ENCODE measurements at regions not wholly inside any gene's neighbourhood (a gene's known extent, or its start where the extent isn't known, plus 50 kb on each side); places are given as distances from the start of the nearest gene placed in this dataset.

DNA sequence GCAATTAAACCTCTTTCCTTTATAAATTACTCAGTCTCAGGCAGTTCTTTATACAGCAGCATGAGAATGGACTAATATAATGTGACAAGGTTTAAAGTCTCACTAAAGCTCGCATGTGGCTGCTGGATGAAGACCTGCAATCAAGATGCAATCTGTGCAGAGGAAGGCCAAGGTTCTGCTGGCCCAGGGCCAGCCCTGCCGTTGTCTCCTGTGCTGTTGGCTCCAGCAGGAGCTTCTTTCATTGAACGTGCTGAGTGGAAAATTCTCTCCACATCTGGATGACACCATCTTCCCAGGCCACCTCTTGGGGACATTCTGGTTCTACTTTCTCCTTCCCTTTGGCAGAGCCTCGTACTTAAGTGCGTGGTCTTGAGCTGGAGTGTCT is 742.2 kb downstream of the VRK1 start:
- no peak overlapping the region for H3K27ac ChIP-seq
- TF ChIP-seq, protein P1, sequence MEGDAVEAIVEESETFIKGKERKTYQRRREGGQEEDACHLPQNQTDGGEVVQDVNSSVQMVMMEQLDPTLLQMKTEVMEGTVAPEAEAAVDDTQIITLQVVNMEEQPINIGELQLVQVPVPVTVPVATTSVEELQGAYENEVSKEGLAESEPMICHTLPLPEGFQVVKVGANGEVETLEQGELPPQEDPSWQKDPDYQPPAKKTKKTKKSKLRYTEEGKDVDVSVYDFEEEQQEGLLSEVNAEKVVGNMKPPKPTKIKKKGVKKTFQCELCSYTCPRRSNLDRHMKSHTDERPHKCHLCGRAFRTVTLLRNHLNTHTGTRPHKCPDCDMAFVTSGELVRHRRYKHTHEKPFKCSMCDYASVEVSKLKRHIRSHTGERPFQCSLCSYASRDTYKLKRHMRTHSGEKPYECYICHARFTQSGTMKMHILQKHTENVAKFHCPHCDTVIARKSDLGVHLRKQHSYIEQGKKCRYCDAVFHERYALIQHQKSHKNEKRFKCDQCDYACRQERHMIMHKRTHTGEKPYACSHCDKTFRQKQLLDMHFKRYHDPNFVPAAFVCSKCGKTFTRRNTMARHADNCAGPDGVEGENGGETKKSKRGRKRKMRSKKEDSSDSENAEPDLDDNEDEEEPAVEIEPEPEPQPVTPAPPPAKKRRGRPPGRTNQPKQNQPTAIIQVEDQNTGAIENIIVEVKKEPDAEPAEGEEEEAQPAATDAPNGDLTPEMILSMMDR (conservative IDR thresholded peaks at IDR 0.05) = no peak

DNA sequence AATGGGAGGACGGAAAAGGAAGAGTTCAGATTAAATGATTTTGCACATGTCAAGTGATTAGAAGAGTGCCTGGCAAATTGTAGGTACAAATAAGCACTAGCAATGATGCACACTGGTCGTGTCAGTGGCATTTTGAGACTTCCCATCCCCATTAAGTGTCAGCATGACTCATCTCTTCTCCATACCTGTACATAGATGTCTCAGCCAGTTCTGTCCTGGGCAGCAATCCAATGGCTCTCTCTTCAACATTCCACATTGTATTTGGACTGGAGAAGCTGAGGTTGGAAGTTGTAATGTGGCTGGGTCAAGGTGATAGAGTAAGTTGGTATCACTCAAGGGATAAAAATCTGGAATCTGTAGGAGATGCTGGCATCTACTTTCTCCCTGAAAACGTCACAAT is 742.7 kb downstream of the VRK1 start:
- TF ChIP-seq, protein P1 (conservative IDR thresholded peaks at IDR 0.05) = no peak
- no peak overlapping the region for H3K27ac ChIP-seq

DNA sequence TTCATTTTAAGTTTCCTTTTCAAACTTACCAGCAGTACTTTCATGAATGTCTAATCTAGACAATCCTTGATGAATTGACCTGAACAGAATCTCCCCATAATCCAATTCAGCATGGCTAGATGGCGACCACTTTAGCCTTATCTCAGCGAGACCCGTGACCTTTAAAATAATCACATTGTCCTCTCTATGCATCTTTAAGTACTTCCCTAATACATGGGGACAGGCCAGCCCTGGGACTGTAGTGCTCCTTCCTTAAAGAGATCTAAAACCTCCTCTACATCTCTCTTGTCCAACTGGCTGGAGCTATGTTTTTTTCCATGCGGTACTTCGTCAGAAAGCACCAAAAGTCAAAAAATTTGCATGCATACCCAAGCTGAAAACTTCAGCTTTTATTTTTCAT is 746.0 kb downstream of the VRK1 start:
- H3K27ac ChIP-seq = no peak overlapping the region
- TF ChIP-seq, protein P1 (conservative IDR thresholded peaks at IDR 0.05) = no peak

DNA sequence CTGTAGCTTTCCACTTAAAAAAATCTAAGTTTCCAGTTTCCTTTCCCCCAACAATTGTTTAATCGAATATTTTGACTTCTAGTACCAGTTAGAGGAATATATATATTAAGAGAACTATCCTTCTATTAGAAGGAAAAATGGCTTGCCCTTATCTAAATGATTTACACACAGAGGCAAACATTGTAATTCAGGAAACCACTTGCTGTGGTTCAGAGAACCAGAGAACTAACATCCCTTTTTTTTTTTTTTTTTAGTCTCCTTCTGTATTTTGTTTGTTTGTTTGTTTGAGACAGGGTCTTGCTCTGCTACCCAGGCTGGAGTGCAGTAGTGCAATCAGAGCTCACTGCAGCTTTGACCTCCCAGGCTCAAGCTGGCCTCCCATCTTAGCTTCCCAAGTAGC is 746.6 kb downstream of the VRK1 start:
- TF ChIP-seq, protein P1 (conservative IDR thresholded peaks at IDR 0.05) = no peak

DNA sequence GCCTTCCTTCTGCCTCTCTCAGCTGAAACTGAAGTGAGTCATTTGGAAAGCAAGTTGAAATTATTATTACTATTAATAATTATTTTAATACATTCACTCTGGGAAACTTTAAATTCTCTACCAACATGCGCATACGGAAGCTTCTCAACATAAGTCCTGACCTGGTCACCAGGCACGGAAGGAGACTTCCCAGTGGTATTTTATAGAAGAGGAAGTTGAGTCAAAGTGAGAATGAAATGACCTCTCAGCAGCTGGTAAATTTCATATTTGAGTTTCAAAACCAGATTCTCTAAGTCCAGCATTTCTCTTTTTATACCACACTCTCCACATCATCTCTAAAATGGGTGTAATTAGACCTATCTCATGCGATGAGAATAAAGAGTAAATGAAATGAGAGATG is 747.4 kb downstream of the VRK1 start:
- no peak overlapping the region for H3K27ac ChIP-seq
- TF ChIP-seq, protein P1 (conservative IDR thresholded peaks at IDR 0.05) = no peak

More for the DNA sequence above, 746.6 kb downstream of the VRK1 start:
- H3K27ac ChIP-seq = no peak overlapping the region

DNA sequence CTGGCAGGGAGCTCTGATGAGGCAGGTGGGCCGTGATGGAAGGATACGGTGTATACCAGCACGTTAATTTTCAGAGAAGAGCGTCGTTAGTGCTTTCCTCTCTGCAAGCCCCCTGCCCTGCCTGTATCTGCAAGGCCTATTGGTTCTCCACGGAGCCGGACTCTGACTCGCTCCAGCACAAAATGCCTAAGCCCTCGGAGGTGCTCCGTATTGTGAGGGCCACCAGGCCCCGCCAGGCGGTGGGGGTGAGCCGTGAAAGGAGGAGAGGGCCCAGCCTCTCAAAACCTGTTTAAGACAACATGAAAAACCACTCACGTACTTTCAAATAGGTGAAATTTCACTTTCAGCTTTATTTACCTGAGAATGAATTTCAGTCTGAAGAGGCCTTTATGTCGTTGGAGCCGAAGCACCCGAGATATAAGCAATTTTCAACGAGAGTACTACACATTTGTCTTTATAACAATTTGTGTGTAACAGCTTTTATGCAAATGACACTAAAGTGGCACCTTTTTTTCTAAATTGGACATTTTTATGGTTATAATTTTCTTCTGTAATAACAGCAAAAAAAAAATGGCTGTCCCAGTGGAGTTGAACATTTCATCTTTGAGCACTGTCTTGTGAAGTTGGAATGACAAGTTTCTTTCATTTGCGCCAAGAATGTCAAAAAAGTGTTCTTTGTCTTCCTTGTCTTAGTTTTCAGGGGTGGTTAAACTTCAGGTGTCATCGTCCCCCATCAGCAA is 749.5 kb downstream of the VRK1 start:
- TF ChIP-seq, protein P1 (conservative IDR thresholded peaks at IDR 0.05) = no peak
- no peak overlapping the region for H3K27ac ChIP-seq

DNA sequence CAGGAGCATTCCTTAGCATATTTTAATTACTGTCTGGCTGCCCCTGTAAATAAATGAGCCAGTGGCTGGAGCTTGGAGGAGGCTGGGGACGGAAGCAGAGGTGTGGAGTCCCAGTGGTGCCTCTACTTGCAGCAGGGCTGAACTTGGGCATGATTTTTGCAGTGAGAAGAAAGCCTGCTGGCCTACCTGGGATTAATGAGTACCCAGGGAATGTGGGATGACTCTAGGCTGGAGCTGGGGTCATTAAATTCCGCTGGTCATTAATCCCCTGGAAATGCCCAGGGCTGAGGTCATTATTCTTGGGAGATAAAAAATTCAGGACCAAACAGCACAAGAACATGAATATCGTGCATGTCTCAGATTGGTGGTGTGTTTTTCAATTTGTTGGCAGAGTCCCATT is 753.3 kb downstream of the VRK1 start:
- H3K27ac ChIP-seq = no peak overlapping the region
- TF ChIP-seq, protein P1 (conservative IDR thresholded peaks at IDR 0.05) = no peak
